ENCODE measurements at regions not wholly inside any gene's neighbourhood (a gene's known extent, or its start where the extent isn't known, plus 50 kb on each side); places are given as distances from the start of the nearest gene placed in this dataset.

- H3K27me3 ChIP-seq (ENCODE audit: insufficient read depth, low read depth, low read length), result no peaks in the 10 kb centered on the region
- no peaks in the 10 kb centered on the region for H3F3A ChIP-seq (ENCODE audit: insufficient read depth, low read length, poor library complexity, severe bottlenecking)
- no peak for TF ChIP-seq RAD21 (conservative IDR thresholded peaks at IDR 0.05)
- no peak for TF ChIP-seq TAF1 (IDR thresholded peaks at IDR 0.05; ENCODE audit: low read depth)
- no peak for TF ChIP-seq MXI1 (conservative IDR thresholded peaks at IDR 0.05; ENCODE audit: poor library complexity, severe bottlenecking)
- no peak for TF ChIP-seq EP300 (conservative IDR thresholded peaks at IDR 0.05; ENCODE audit: poor library complexity, severe bottlenecking)
- no peak for TF ChIP-seq POLR2AphosphoS5 (IDR thresholded peaks at IDR 0.05)
- no peak for TF ChIP-seq EZH2 (IDR thresholded peaks at IDR 0.05; ENCODE audit: borderline replicate concordance, insufficient read depth, low read length, poor library complexity, severe bottlenecking)
- TF ChIP-seq CTCF (IDR thresholded peaks at IDR 0.05; ENCODE audit: poor library complexity, severe bottlenecking), result no peak
- no peak for TF ChIP-seq REST (IDR thresholded peaks at IDR 0.05; ENCODE audit: borderline replicate concordance)
- TF ChIP-seq SMC3 (conservative IDR thresholded peaks at IDR 0.05; ENCODE audit: poor library complexity), result no peak
- no peak overlapping the region for H2AFZ ChIP-seq (ENCODE audit: low read depth, low read length)
- no peak overlapping the region for H3K27ac ChIP-seq (ENCODE audit: low read length)
- H3K9me2 ChIP-seq (ENCODE audit: insufficient read depth, low read length), result no peaks in the 10 kb centered on the region
- no peaks in the 10 kb centered on the region for H3K36me3 ChIP-seq (ENCODE audit: insufficient read depth, low read length)
- H3K4me3 ChIP-seq (ENCODE audit: low read length), result no peak overlapping the region
- H3K4me2 ChIP-seq (ENCODE audit: low read length), result no peak overlapping the region
- H4K20me1 ChIP-seq (ENCODE audit: insufficient read depth), result no peaks in the 10 kb centered on the region
- peaks cover 4% of the 10 kb centered on the region for H3K9me3 ChIP-seq (ENCODE audit: low read length)
- H3K9ac ChIP-seq (ENCODE audit: low read length), result no peak overlapping the region
- H3K79me2 ChIP-seq (replicated peaks; ENCODE audit: insufficient read depth, low read length), result no peaks in the 10 kb centered on the region
Observed at GRCh38 chr12:114836609-114837008, 152.6 kb upstream of the TBX3 start.

GRCh38 chr12:114835031-114835430 lies 151.1 kb upstream of the TBX3 start:
- H4K20me1 ChIP-seq (ENCODE audit: insufficient read depth), result no peaks in the 10 kb centered on the region
- H3K4me2 ChIP-seq (ENCODE audit: low read length), result no peak overlapping the region
- H3K9me3 ChIP-seq (ENCODE audit: low read length), result peaks cover 4% of the 10 kb centered on the region
- H3F3A ChIP-seq (ENCODE audit: insufficient read depth, low read length, poor library complexity, severe bottlenecking), result no peaks in the 10 kb centered on the region
- no peak overlapping the region for H3K27ac ChIP-seq (ENCODE audit: low read length)
- H3K9me2 ChIP-seq (ENCODE audit: insufficient read depth, low read length), result no peaks in the 10 kb centered on the region
- no peaks in the 10 kb centered on the region for H3K36me3 ChIP-seq (ENCODE audit: insufficient read depth, low read length)
- H3K79me2 ChIP-seq (replicated peaks; ENCODE audit: insufficient read depth, low read length), result no peaks in the 10 kb centered on the region
- H2AFZ ChIP-seq (ENCODE audit: low read depth, low read length), result no peak overlapping the region
- no peak overlapping the region for H3K9ac ChIP-seq (ENCODE audit: low read length)
- no peak overlapping the region for H3K4me3 ChIP-seq (ENCODE audit: low read length)
- H3K27me3 ChIP-seq (ENCODE audit: insufficient read depth, low read depth, low read length), result no peaks in the 10 kb centered on the region
- TF ChIP-seq SMC3 (conservative IDR thresholded peaks at IDR 0.05; ENCODE audit: poor library complexity), result no peak
- no peak for TF ChIP-seq TAF1 (IDR thresholded peaks at IDR 0.05; ENCODE audit: low read depth)
- TF ChIP-seq RAD21 (conservative IDR thresholded peaks at IDR 0.05), result no peak
- TF ChIP-seq POLR2AphosphoS5 (IDR thresholded peaks at IDR 0.05), result no peak
- TF ChIP-seq CTCF (IDR thresholded peaks at IDR 0.05; ENCODE audit: poor library complexity, severe bottlenecking), result no peak
- TF ChIP-seq EP300 (conservative IDR thresholded peaks at IDR 0.05; ENCODE audit: poor library complexity, severe bottlenecking), result no peak
- TF ChIP-seq MXI1 (conservative IDR thresholded peaks at IDR 0.05; ENCODE audit: poor library complexity, severe bottlenecking), result no peak
- no peak for TF ChIP-seq REST (IDR thresholded peaks at IDR 0.05; ENCODE audit: borderline replicate concordance)
- TF ChIP-seq EZH2 (IDR thresholded peaks at IDR 0.05; ENCODE audit: borderline replicate concordance, insufficient read depth, low read length, poor library complexity, severe bottlenecking), result no peak
